GM10266 (cell line): ENCODE measurements at regions not wholly inside any gene's neighbourhood (a gene's known extent, or its start where the extent isn't known, plus 50 kb on each side); places are given as distances from the start of the nearest gene placed in this dataset.
"Not testable (repeated sequence)": the region's sequence is repeated elsewhere in the genome, so short reads cannot be mapped to it uniquely, and the experiment has no call there.

ENCODE experiments used
- DNase-seq: peaks from one replicate; pipeline ENCODE4 v3.0.0; 2012; ENCODE audit errors: extremely low spot score
- TF ChIP-seq, protein P1 (sequence below): IDR thresholded peaks from 2 replicates; pipeline ENCODE4 v1.5.1; 2012; ENCODE audit warnings: mild to moderate bottlenecking, low read depth; ENCODE audit not compliant: control insufficient read depth, insufficient read depth; ENCODE audit errors: missing control alignments

DNA sequence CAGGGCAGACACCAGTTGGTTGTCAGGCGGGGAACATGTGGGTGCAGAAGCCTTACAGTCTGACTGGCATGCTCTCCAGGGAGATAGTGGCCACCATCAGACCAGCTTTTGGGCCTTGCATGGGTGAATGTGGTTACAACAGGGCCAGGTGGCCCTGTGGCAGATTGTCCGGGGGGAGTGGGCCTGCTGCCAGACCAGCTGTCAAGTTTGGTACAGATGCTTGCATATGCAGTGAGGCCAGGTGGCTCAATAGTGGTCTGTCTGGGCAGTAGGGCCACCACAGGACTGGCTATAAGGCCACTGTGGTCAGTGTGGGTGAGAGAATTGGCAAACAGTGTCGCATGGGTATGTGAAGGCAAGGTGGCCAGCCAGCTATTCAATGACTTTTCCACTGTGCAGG, 148.7 kb downstream of the FAM174A start:
- no peak for DNase-seq
- TF ChIP-seq, protein P1, sequence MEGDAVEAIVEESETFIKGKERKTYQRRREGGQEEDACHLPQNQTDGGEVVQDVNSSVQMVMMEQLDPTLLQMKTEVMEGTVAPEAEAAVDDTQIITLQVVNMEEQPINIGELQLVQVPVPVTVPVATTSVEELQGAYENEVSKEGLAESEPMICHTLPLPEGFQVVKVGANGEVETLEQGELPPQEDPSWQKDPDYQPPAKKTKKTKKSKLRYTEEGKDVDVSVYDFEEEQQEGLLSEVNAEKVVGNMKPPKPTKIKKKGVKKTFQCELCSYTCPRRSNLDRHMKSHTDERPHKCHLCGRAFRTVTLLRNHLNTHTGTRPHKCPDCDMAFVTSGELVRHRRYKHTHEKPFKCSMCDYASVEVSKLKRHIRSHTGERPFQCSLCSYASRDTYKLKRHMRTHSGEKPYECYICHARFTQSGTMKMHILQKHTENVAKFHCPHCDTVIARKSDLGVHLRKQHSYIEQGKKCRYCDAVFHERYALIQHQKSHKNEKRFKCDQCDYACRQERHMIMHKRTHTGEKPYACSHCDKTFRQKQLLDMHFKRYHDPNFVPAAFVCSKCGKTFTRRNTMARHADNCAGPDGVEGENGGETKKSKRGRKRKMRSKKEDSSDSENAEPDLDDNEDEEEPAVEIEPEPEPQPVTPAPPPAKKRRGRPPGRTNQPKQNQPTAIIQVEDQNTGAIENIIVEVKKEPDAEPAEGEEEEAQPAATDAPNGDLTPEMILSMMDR = no peak

DNA sequence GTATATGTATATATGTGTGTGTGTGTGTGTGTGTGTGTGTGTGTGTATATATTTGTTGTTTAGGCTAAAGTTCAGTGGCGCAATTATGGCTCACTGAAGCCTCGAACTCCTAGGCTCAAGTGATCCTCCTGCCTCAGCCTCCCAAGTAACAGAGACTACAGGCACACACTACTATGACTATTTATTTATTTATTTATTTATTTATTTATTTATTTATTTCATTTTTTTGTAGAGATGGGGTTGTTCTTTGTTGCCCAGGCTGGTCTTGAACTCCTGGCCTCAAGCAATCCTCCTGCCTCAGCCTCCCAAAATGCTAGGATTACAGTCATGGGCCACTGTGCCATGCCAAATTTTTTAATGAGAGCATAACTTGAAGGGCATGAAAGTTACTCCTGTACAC, 149.9 kb downstream of the FAM174A start:
- DNase-seq = not testable (repeated sequence)

DNA sequence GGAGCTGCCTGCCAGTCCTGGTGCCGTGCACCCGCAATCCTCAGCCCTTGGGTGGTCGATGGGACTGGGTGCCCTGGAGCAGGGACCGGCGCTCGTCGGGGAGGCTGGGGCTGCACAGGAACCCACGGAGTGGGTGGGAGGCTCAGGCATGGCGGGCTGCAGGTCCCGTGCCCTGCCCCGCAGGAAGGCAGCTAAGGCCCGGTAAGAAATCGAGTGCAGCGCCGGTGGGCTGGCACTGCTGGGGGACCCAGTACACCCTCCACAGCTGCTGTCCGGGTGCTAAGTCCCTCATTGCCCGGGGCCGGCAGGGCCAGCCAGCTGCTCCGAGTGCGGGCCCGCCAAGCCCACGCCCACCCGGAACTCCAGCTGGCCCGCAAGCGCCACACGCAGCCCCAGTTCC, 153.7 kb downstream of the FAM174A start:
- DNase-seq = not testable (repeated sequence)

DNA sequence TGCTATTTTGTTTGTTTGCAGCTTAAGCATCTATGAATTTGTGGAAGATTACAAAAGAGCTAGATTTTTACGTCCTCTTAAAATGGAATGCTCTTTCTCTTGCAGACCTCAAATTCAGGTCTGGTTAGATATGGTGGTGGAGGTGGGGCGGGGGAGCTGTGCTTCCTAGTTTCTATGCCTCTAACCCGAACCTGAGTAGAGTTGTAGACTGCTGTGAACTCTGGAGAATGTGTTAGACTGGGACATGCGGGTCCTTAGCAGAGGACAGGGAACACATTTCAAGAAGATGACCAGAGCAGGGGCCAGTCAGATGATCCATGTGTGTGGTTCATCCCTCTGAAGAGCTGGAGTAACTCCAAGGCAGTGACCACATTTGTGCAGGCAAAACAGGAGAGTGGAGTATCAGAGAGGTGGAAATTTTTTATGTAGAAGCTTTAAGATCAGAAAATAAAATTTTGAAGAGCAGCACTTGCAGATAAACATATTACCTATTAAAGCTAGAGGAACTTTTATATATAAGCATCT, 154.9 kb downstream of the FAM174A start:
- TF ChIP-seq, protein P1 = no peak
- DNase-seq = no peak

- DNase-seq = no peak
- TF ChIP-seq, protein P1 = no peak
Observed at GRCh38 chr5:100691085-100691484, 155.9 kb downstream of the FAM174A start.

GRCh38 chr5:100691548-100691947, 156.4 kb downstream of the FAM174A start:
- TF ChIP-seq, protein P1 = no peak
- DNase-seq = no peak

- DNase-seq = no peak
- TF ChIP-seq, protein P1 = no peak
Observed at GRCh38 chr5:100693481-100693880, 158.3 kb downstream of the FAM174A start.

DNA sequence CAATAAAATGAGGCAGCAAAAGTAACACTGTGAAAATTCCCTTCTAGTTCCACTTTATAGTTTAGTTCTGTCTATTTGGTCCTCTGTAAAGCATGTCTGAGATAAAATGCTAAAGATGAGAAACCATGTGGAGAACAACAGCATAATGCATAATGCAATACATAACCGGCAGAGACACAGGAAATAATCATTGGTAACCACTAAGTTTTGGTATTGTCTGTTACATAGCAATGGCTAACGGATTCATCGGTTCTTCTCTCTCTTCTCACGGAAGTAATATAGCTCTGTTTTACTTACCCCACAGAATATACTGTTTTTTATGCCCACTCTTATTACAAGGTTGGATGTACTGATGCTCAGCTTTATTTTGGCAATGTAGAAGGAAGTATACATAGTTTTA, 158.9 kb downstream of the FAM174A start:
- TF ChIP-seq, protein P1 = no peak
- no peak for DNase-seq

DNA sequence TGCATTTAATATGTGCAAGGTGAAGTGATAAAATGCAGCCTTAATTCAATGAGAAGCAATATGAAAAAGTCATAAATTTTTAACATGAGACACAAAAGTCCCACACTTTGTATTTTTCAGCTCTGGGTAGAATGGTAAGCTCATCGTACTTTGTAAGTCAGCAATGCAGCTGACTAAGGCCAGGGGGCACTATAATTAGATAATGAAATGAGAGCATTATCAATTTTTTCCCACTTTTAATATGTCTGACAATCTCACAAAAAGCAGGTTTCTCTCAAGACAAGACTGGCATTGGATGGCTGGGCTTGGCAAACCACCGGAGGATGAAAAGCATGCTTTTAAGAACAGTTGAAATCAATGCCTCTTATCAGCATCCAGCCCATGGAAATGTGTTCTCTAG, 162.8 kb downstream of the FAM174A start:
- no peak for DNase-seq
- TF ChIP-seq, protein P1 = no peak
